ENCODE measurements at regions not wholly inside any gene's neighbourhood (a gene's known extent, or its start where the extent isn't known, plus 50 kb on each side); places are given as distances from the start of the nearest gene placed in this dataset.
A peak's percentile ranks its signal among the peaks of the same experiment; 100 is the strongest.
"Not testable (repeated sequence)": the region's sequence is repeated elsewhere in the genome, so short reads cannot be mapped to it uniquely, and the experiment has no call there.

DNA sequence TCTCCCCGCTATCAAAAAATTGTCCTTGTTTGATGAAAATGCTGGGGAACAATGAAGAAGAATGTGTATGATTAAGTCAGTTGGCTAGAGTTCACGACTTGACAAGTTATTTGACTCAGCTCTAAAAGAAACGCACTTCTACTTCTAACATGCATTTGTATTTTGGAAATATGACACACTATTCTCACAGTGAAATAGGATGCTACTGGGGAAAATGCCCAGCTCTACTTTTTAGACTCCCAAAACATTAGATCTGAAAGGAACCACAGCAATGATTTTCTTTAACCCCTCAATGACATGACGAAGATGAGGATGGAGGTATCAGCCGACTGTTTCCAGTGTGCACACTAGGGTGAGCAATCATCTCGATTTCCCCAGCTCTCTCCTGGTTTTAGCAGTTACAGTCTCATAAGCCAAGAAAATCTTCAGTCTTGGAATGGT lies 83.6 kb upstream of the PCSK1 start:
- Mint-ChIP-seq H3K27ac (no peak overlapping the region), H3K4me1 (ENCODE audit: low read depth) (no peaks in the 10 kb centered on the region), H3K36me3 (ENCODE audit: low read depth) (no peaks in the 10 kb centered on the region), H3K4me3 (no peak overlapping the region), H3K27me3 (peaks cover 14% of the 10 kb centered on the region), H3K9me3 (no peaks in the 10 kb centered on the region)

DNA sequence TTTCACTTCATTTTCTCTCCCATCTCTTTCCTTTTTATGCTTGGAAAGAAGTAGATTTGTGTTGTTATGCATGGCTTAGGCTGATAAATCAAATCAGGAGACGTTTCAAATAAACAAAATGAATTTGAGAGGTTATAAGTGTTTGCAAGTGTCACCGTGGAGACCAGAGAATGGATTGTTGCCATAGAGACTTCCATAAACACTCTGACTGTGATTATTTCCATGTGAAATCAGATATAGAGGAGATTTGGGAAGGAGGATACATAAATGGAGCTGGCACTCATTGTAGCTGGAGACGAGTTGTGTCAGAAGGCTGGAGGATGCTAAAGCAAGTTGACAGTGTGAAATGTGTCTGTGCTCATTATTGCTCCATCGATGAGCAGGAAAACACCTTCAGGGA lies 84.2 kb upstream of the PCSK1 start:
- H3K4me1 Mint-ChIP-seq (ENCODE audit: low read depth): no peaks in the 10 kb centered on the region
- no peaks in the 10 kb centered on the region for H3K36me3 Mint-ChIP-seq (ENCODE audit: low read depth)
- peaks cover 14% of the 10 kb centered on the region for H3K27me3 Mint-ChIP-seq
- no peak overlapping the region for H3K27ac Mint-ChIP-seq
- no peaks in the 10 kb centered on the region for H3K9me3 Mint-ChIP-seq
- no peak overlapping the region for H3K4me3 Mint-ChIP-seq

DNA sequence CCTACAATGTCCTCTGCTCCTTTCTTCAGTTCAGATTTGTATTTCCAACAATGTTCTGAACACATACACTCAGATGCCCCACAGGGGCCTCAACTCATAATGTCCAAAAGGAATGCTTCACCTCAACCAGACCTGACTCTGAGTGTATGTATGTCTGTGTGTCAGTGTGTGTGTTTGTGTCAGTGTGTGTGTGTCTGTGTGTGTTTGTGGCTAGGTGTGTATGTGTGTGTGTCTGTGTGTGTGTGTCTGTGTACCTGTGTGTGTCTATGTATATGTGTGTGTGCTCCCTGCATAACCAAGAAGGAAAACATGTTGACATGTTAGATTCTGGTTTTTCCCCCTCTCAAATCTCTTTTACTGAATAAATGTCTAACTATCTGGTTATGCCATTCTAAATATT lies 87.3 kb upstream of the PCSK1 start:
- Mint-ChIP-seq H3K27ac (no peak overlapping the region), H3K9me3 (no peaks in the 10 kb centered on the region), H3K36me3 (ENCODE audit: low read depth) (no peaks in the 10 kb centered on the region), H3K4me3 (no peak overlapping the region), H3K4me1 (ENCODE audit: low read depth) (no peaks in the 10 kb centered on the region), H3K27me3 (peaks cover 8% of the 10 kb centered on the region)

DNA sequence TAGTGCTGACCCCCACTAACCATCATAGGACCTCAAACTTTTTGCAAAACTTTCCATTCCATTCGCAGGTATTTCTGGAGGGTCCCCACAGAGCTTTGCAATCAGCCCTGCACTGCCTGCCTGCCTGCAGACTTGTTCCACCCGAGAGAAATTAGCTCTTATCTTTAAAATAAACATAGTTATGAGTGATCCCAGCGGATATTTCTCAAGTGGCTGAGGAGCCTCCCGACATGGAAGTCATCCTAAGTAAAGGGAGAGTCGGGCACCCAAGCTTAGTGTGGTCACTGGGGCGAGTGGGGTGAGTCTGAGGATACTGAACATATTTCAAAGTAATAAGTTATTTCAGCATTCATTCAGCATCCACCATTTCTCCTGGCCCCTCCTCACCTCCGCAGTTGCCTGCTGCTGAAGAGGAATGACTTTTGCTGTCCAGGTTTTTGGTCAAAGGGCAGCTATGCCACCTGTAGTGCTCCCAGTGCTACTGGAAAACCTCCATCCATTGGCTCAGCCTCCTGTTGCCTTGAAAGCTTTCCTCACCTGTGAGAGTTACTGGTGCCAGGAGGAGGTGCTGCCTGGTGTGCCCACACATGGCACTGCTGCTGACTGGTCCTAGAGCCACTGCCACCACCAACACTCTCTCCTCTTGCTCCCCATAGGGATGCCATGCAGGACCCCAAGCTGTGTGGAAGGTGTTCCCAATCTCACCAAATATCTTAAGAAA lies 89.7 kb upstream of the PCSK1 start:
- no peaks in the 10 kb centered on the region for H3K9me3 Mint-ChIP-seq
- no peaks in the 10 kb centered on the region for H3K27me3 Mint-ChIP-seq
- H3K36me3 Mint-ChIP-seq (ENCODE audit: low read depth): no peaks in the 10 kb centered on the region
- no peak overlapping the region for H3K4me3 Mint-ChIP-seq
- no peak overlapping the region for H3K27ac Mint-ChIP-seq
- no peaks in the 10 kb centered on the region for H3K4me1 Mint-ChIP-seq (ENCODE audit: low read depth)

DNA sequence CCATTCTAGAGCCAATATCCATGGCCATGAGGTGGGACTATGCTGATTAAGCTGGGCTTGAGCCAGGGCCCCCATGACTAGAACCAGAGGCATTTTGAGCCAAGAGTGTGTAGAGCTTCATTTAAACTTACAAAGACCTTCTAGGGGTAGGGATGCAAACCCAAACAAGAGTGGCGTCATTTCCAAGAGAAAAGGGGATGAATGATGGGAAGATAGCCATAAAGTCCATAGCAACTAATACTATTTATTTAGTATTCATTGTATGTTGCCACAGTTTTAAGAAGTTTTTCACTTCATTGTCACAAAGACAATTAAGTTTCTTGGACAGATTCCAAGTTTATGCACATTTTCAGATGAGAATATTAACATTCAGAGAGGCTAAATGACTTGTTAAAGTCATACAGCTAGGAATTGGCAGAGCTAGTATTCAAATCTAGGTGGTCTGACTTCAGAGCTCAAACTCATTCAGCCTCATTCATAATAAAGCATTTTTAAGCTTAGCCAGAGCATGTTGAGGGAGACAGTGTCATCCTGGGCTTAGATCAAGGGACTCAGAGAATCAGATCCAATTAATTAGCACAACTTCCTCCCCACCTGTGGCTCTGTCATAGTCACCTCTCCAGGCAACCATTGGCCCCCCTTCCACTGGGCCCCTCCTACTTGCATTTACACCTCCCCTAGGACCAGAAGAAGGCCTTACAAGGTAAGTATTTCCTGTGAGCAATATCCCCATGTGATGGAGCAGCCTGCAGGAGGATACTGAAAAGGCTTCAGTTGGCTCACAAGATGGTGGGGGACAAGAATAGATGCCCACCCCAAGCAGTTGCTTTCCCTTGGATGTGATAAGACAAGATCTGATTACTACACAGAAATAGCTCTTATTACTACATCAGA lies 95.0 kb upstream of the PCSK1 start:
- H3K27ac Mint-ChIP-seq: no peak overlapping the region
- no peaks in the 10 kb centered on the region for H3K36me3 Mint-ChIP-seq (ENCODE audit: low read depth)
- H3K27me3 Mint-ChIP-seq: peaks cover 4% of the 10 kb centered on the region
- H3K4me3 Mint-ChIP-seq: no peak overlapping the region
- no peaks in the 10 kb centered on the region for H3K9me3 Mint-ChIP-seq
- H3K4me1 Mint-ChIP-seq (ENCODE audit: low read depth): peaks cover 27% of the 10 kb centered on the region

DNA sequence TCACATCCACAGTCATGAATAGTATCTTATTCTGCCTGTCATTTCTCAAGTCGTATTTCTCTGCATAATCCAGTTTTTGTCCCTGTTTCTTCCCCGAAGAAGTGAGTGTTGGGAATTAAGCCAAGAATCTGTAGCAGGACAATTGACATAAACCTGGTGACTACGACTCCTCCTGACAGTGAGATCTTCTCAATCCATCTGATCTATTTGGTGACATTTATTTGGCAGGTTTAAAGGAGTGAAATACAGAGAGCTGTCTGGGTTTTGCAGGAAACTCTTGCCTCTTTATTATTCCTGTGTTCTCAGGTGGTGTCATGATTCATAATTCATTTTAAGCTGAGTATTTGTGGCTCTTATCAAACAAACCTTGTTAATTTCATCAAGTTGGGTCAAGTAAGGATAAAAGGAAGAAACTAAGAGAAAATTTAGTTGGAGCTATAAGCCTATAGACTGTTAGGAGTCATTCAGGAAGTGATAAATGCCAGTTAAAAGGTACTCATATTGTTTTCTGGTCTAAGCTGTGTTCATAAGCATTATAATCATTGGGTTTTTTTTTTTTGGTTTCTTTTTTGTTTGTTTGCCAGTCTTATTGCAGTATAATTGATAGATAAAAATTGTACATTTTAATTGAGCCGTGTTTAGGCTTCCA lies 95.9 kb upstream of the PCSK1 start:
- Mint-ChIP-seq H3K27me3 (peaks cover 4% of the 10 kb centered on the region), H3K36me3 (ENCODE audit: low read depth) (no peaks in the 10 kb centered on the region), H3K27ac (no peak overlapping the region)

DNA sequence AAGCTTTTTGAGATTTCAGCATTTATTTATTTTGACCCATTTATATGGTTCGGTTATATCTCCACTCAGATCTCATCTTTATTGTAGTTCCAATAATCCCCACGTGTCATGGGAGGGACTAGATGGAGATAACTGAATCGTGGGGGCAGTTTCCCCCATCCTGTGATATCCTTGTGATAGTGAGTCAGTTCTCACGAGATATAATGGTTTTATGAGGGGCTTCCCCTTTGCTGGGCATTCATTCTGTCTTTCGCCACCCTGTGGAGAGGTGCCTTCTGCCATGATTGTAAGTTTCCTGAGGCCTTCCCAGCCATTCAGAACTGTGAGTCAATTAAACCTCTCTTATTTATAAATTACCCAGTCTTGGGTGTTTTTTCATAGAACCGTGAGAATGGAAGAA lies 96.5 kb upstream of the PCSK1 start:
- no peaks in the 10 kb centered on the region for H3K36me3 Mint-ChIP-seq (ENCODE audit: low read depth)
- H3K27ac Mint-ChIP-seq: no peak overlapping the region
- no peak overlapping the region for H3K4me3 Mint-ChIP-seq

More for the DNA sequence above, 95.9 kb upstream of the PCSK1 start:
- Mint-ChIP-seq H3K4me1 (ENCODE audit: low read depth) (peaks cover 28% of the 10 kb centered on the region), H3K9me3 (no peaks in the 10 kb centered on the region), H3K4me3 (no peak overlapping the region)

DNA sequence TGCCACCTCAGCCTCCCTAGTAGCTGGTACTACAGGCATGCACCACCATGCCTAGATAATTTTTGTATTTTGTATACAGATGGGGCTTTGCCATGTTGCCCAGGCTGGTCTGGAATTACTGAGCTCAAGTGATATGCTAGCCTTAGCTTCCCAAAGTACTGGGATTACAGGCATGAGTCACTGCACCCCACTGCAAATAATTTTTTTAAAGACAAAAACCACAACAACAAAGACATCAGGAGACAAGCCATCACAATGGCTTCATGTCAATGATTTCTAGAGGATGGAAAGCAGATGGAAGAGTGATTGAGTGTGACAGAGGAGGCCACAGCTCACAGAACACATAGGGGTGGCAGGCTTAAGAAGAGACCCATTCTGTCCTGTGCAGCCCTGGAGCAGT lies 97.9 kb upstream of the PCSK1 start:
- Mint-ChIP-seq H3K27me3 (peaks cover 4% of the 10 kb centered on the region), H3K9me3 (no peaks in the 10 kb centered on the region), H3K27ac (no peak overlapping the region), H3K36me3 (ENCODE audit: low read depth) (no peaks in the 10 kb centered on the region), H3K4me3 (no peak overlapping the region), H3K4me1 (ENCODE audit: low read depth) (peaks cover 42% of the 10 kb centered on the region)

More for the DNA sequence above, 96.5 kb upstream of the PCSK1 start:
- Mint-ChIP-seq H3K27me3 (peaks cover 4% of the 10 kb centered on the region), H3K4me1 (ENCODE audit: low read depth) (peaks cover 34% of the 10 kb centered on the region), H3K9me3 (no peaks in the 10 kb centered on the region)

DNA sequence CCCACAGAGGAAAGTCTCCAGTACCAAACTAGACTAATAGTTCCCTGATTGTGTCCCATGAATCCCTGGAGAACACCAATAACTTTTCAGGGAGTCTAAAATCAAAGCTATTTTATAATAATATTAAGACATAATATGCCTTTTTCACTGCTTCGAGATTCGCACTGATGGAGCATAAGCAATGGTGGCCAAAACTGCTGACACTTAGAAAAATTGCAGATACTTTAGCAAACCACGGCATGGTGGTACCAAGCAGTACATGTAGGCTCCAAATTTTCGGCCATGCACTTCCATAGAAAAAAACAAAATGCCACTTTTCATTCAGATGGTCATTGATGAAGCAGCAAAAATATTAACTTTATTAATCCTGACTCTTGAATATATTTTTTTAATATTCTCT lies 100.3 kb upstream of the PCSK1 start:
- H3K36me3 Mint-ChIP-seq (ENCODE audit: low read depth): no peaks in the 10 kb centered on the region
- H3K27me3 Mint-ChIP-seq: peaks cover 4% of the 10 kb centered on the region
- peaks cover 64% of the 10 kb centered on the region for H3K4me1 Mint-ChIP-seq (ENCODE audit: low read depth)
- H3K27ac Mint-ChIP-seq: no peak overlapping the region
- no peak overlapping the region for H3K4me3 Mint-ChIP-seq
- no peaks in the 10 kb centered on the region for H3K9me3 Mint-ChIP-seq

DNA sequence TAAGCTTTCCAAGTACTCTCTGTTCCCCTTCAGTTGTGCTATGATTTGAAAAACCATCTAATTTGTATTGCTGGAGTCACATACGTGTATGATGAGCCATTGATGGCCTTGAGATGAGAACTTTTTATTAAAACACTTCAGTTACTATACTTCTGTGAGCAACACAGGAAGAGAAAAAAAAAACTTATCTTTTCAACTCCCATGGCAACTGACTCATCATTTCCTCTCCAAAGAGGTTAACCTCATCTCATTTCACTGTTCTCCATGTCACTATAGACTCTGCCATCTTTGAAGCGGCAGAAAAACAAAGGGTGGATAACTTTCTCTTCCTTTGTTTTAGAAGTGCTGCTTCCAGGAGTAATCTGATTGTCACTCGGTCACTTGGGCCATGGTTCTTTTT lies 104.3 kb upstream of the PCSK1 start:
- Mint-ChIP-seq H3K4me1 (ENCODE audit: low read depth) (peaks cover 51% of the 10 kb centered on the region), H3K27me3 (no peaks in the 10 kb centered on the region), H3K36me3 (ENCODE audit: low read depth) (no peaks in the 10 kb centered on the region), H3K27ac (peak overlapping the region; percentile 91), H3K9me3 (no peaks in the 10 kb centered on the region), H3K4me3 (peak overlapping the region; percentile 76)

DNA sequence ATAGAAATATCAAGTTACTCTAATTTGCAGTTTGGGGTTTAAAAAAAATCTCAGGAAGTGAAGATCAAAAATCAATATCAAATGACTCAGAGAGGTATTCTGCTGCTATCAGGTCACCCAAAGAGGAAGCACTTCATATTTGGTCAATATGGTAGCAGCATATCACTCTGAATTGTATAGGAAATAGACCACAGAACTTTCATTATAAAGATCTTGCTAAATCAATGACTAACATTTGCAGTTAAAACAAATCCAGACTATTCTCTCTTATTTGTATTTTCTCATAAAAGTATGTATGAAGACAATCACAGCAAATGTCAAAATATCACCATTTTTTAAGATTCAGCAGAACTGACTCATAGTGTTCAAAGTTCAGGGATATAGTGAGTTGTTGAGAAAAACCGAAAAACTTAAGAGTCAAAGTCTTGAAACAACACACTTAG lies 105.8 kb upstream of the PCSK1 start:
- H3K4me1 Mint-ChIP-seq (ENCODE audit: low read depth): peaks cover 51% of the 10 kb centered on the region
- H3K9me3 Mint-ChIP-seq: no peaks in the 10 kb centered on the region
- peak overlapping the region; percentile 76 for H3K4me3 Mint-ChIP-seq
- peak overlapping the region; percentile 94 for H3K27ac Mint-ChIP-seq
- H3K27me3 Mint-ChIP-seq: no peaks in the 10 kb centered on the region
- H3K36me3 Mint-ChIP-seq (ENCODE audit: low read depth): no peaks in the 10 kb centered on the region

DNA sequence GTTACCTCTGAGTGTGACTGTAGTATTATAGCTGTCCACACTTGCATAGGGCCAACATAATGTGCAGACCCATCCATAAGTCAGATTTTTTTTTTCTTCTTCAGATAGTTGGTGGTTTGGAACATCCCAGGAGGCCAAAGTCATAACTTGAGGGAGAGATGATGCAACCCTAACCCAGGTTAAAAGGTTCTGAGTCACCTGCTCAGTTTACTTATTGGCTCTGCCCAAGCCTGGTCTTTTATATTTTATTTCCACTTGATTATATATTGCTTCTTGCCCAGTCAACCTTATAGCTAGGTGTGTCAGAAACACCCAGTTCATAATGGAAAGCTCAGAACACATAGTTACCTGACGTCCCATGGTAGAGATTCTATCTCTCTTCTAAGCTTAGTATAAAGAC lies 113.1 kb upstream of the PCSK1 start:
- H3K36me3 Mint-ChIP-seq (ENCODE audit: low read depth): no peaks in the 10 kb centered on the region
- H3K27me3 Mint-ChIP-seq: peaks cover 6% of the 10 kb centered on the region
- no peaks in the 10 kb centered on the region for H3K9me3 Mint-ChIP-seq
- no peaks in the 10 kb centered on the region for H3K4me1 Mint-ChIP-seq (ENCODE audit: low read depth)
- no peak overlapping the region for H3K27ac Mint-ChIP-seq
- H3K4me3 Mint-ChIP-seq: no peak overlapping the region

DNA sequence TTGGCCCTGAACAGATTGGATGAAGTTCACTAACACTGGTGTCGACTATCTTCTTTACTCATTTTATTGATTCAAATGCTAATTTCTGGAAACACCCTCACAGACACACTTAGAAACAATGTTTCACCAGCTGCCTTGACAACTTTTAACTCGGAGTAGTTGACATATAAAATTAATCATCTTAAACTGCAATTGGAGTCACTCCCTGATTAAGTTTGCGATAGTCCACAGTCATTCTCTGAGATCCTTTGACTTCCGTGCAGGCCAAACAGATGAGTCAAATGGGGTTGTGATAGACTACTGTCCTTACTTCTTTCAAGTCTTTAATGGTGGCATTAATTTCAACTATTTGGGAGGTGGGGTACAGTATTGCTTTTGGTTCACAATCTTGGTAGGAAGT lies 114.4 kb upstream of the PCSK1 start:
- peaks cover 12% of the 10 kb centered on the region for H3K27me3 Mint-ChIP-seq
- H3K9me3 Mint-ChIP-seq: no peaks in the 10 kb centered on the region
- H3K36me3 Mint-ChIP-seq (ENCODE audit: low read depth): no peaks in the 10 kb centered on the region
- H3K4me1 Mint-ChIP-seq (ENCODE audit: low read depth): no peaks in the 10 kb centered on the region
- no peak overlapping the region for H3K4me3 Mint-ChIP-seq
- no peak overlapping the region for H3K27ac Mint-ChIP-seq

DNA sequence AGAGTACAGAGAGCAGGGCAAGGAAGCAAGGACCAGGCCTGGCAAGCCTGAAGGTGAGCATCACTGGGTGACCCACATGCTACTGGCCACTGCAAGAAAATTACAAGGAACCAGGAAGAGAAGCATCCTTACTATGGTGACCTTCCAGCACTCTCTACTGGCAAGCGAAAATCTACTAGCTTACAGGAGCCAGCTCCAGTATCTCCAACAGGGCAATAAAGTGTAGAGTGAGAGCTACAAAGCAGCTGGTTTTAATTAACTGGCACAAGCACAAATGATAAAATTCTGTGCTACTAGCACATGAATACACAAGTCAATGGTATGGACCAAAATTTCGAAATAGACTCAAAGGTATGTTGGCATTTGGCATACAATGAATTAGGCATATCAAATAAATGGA lies 113.3 kb upstream of the CAST start:
- Mint-ChIP-seq H3K36me3 (ENCODE audit: low read depth) (no peaks in the 10 kb centered on the region), H3K4me1 (ENCODE audit: low read depth) (no peaks in the 10 kb centered on the region), H3K27me3 (peaks cover 12% of the 10 kb centered on the region), H3K9me3 (peaks cover 5% of the 10 kb centered on the region), H3K27ac (no peak overlapping the region), H3K4me3 (no peak overlapping the region)

DNA sequence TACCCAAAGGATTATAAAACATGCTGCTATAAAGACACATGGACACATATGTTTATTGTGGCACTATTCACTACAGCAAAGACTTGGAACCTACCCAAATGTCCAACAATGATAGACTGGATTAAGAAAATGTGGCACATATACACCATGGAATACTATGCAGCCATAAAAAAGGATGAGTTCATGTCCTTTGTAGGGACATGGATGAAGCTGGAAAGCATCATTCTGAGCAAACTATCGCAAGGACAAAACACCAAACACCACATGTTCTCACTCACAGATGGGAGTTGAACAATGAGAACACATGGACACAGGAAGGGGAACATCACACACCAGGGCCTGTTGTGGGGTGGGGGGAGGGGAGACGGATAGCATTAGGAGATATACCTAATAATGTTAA lies 101.3 kb upstream of the CAST start:
- H3K9me3 Mint-ChIP-seq; H3K4me3 Mint-ChIP-seq; H3K27ac Mint-ChIP-seq; H3K27me3 Mint-ChIP-seq; H3K4me1 Mint-ChIP-seq (ENCODE audit: low read depth); H3K36me3 Mint-ChIP-seq (ENCODE audit: low read depth): not testable (repeated sequence)

Data from stimulated activated naive CD8-positive, alpha-beta T cell treated with anti-CD3 and anti-CD28 coated beads, Interleukin-15, Interleukin-2, amounts not matched to agents 100 ng/mL and 50 ng/mL, for 24 hours (primary cell).